HCT116 (cell line): ENCODE measurements at regions not wholly inside any gene's neighbourhood (a gene's known extent, or its start where the extent isn't known, plus 50 kb on each side); places are given as distances from the start of the nearest gene placed in this dataset.

Experiments used
- ATAC-seq: fragments of 200-7000 bp; cut with Tn5 transposase; 2 replicates; pipeline ENCODE4 v1.9.1; 2020; ENCODE audit warnings: mild to moderate bottlenecking, moderate library complexity
- BruUV-seq: library from RNA; stranded (reverse); fragments of 400-500 nt; replicated peaks from 2 replicates; lab custom pipeline; 2021; lab: Mats Ljungman, UMichigan
- CTCF ChIA-PET: fragments of 300-600 bp; sonication (Branson Sonifier 250); formaldehyde crosslinking; loops from one replicate; lab custom pipeline; 2021; ENCODE audit warnings: antibody characterized with exemption; lab: Charles Lee
- POLR2A ChIA-PET: fragments of 300-600, 350-600 bp; sonication (Branson Sonifier 250); formaldehyde crosslinking; loops from one replicate; lab custom pipeline; 2021; ENCODE audit warnings: antibody characterized with exemption; lab: Charles Lee
- RAD21 ChIA-PET, 2 experiments: fragments of 300-600 bp; sonication (Branson Sonifier 250); formaldehyde crosslinking; loops; one replicate each; lab custom pipeline; 2023; ENCODE audit warnings: low total read pairs in 2 of 2; ENCODE audit not compliant: uncharacterized antibody in 2 of 2, unreplicated experiment in 2 of 2, low non-redundant PET in 1 of 2; lab: Charles Lee
- DNase-seq: peaks from one replicate; pipeline ENCODE4 v3.0.0-alpha.2; 2010; ENCODE audit warnings: low read depth, low spot score
- H2AFZ ChIP-seq: fragments of 200-600 bp; shearing (Covaris generic), sonication (generic); 2 replicates; pipeline ENCODE4 v1.6.1; 2017; ENCODE audit warnings: low read depth, mixed run types, mixed read lengths, antibody characterized with exemption, low read length; ENCODE audit not compliant: poor library complexity, severe bottlenecking
- H3K27ac ChIP-seq: 2 replicates; pipeline ENCODE4 v1.5.1; 2012; ENCODE audit warnings: low read depth, low read length
- H3K27me3 ChIP-seq: fragments of 200-600 bp; sonication (generic); 2 replicates; pipeline ENCODE4 v1.6.1; 2016; ENCODE audit warnings: mixed run types, low read length, mixed read lengths; ENCODE audit not compliant: insufficient read depth
- H3K36me3 ChIP-seq, 2 experiments: fragments of 200-500 bp in 1 of 2; fragments of 200-600 bp in 1 of 2; sonication (Bioruptor generic) in 1 of 2; sonication (generic) in 1 of 2; 2 replicates each; pipeline versions ENCODE4 v1.5.1 to v1.6.1; 2014 to 2016; ENCODE audit warnings: low read length in 2 of 2, inconsistent platforms in 1 of 2, mixed read lengths in 1 of 2, mixed run types in 1 of 2; ENCODE audit not compliant: insufficient read depth in 2 of 2, control insufficient read depth in 1 of 2
- H3K4me1 ChIP-seq, 2 experiments: fragments of 200-600 bp in 1 of 2; sonication (generic) in 1 of 2; 2 replicates each; pipeline versions ENCODE4 v1.5.1 to v1.6.1; 2012 to 2017; ENCODE audit warnings: low read length in 2 of 2, inconsistent platforms in 1 of 2, mild to moderate bottlenecking in 1 of 2, mixed read lengths in 1 of 2, mixed run types in 1 of 2, moderate library complexity in 1 of 2; ENCODE audit not compliant: insufficient read depth in 2 of 2, control insufficient read depth in 1 of 2
- H3K4me2 ChIP-seq: fragments of 200-600 bp; sonication (generic); 2 replicates; pipeline ENCODE4 v1.6.1; 2017; ENCODE audit warnings: mixed run types, low read length, mixed read lengths
- H3K4me3 ChIP-seq, 2 experiments: fragments of 200-600 bp in 1 of 2; sonication (generic) in 1 of 2; replicated peaks in 1 of 2; 2 replicates each; pipeline ENCODE4 v1.5.1; 2011 to 2016; ENCODE audit warnings: low read length in 2 of 2, control low read depth in 1 of 2, low read depth in 1 of 2, mild to moderate bottlenecking in 1 of 2, mixed read lengths in 1 of 2, mixed run types in 1 of 2
- H3K79me2 ChIP-seq: fragments of 200-600 bp; sonication (generic); 2 replicates; pipeline ENCODE4 v1.6.1; 2017; ENCODE audit warnings: mild to moderate bottlenecking, mixed run types, low read length, moderate library complexity, mixed read lengths; ENCODE audit not compliant: insufficient read depth
- H3K9ac ChIP-seq: fragments of 200-600 bp; sonication (generic); 2 replicates; pipeline ENCODE4 v1.6.1; 2016; ENCODE audit warnings: low read length, mixed read lengths
- H3K9me2 ChIP-seq: fragments of 200-600 bp; sonication (generic), shearing (Covaris generic); 2 replicates; pipeline ENCODE4 v1.6.1; 2017; ENCODE audit warnings: mixed run types, mild to moderate bottlenecking, moderate library complexity; ENCODE audit not compliant: insufficient read depth
- H3K9me3 ChIP-seq, 2 experiments: fragments of 200-500 bp in 1 of 2; fragments of 200-600 bp in 1 of 2; sonication (Bioruptor generic) in 1 of 2; sonication (generic) in 1 of 2; 2 replicates each; pipeline ENCODE4 v1.6.1; 2014 to 2017; ENCODE audit warnings: low read length in 2 of 2, mixed read lengths in 2 of 2, inconsistent platforms in 1 of 2, low read depth in 1 of 2, mild to moderate bottlenecking in 1 of 2, mixed run types in 1 of 2, moderate library complexity in 1 of 2; ENCODE audit not compliant: control insufficient read depth in 1 of 2, insufficient read depth in 1 of 2
- H4K20me1 ChIP-seq: fragments of 200-600 bp; sonication (generic), shearing (Covaris generic); 2 replicates; pipeline ENCODE4 v1.6.1; 2017; ENCODE audit warnings: mixed run types, mild to moderate bottlenecking, moderate library complexity; ENCODE audit not compliant: insufficient read depth
- CBX3 ChIP-seq: IDR thresholded peaks from 2 replicates; pipeline ENCODE4 v1.6.1; 2012; ENCODE audit warnings: low read depth
- CTCF ChIP-seq, 3 experiments: fragments of 200-600 bp in 1 of 3; sonication (generic) in 1 of 3; IDR thresholded peaks in 2 of 3; conservative IDR thresholded peaks in 1 of 3; 2 replicates each; pipeline ENCODE4 v1.5.1; 2012 to 2017; ENCODE audit warnings: low read depth in 2 of 3, low read length in 2 of 3, antibody characterized with exemption in 1 of 3, borderline replicate concordance in 1 of 3, control low read depth in 1 of 3, mild to moderate bottlenecking in 1 of 3, mixed read lengths in 1 of 3, mixed run types in 1 of 3, moderate library complexity in 1 of 3; ENCODE audit not compliant: insufficient read depth in 1 of 3
- EGR1 ChIP-seq: IDR thresholded peaks from 2 replicates; pipeline ENCODE4 v1.6.1; 2012; ENCODE audit warnings: low read depth
- EZH2phosphoT487 ChIP-seq: fragments of 200-600 bp; IDR thresholded peaks from 2 replicates; pipeline ENCODE4 v1.6.1; 2018; ENCODE audit warnings: antibody characterized with exemption, borderline replicate concordance
- FOSL1 ChIP-seq: IDR thresholded peaks from 2 replicates; pipeline ENCODE4 v1.6.1; 2012; ENCODE audit warnings: low read depth
- JUND ChIP-seq: IDR thresholded peaks from 2 replicates; pipeline ENCODE4 v1.6.1; 2012
- POLR2A ChIP-seq: IDR thresholded peaks from 2 replicates; pipeline ENCODE4 v1.7.0; 2011; ENCODE audit warnings: borderline replicate concordance; ENCODE audit not compliant: insufficient read depth, insufficient read length; ENCODE audit errors: extremely low read depth
- YY1 ChIP-seq: IDR thresholded peaks from 2 replicates; pipeline ENCODE4 v1.6.1; 2011; ENCODE audit warnings: low read length, low read depth, moderate library complexity, mild to moderate bottlenecking; ENCODE audit not compliant: insufficient replicate concordance; ENCODE audit errors: extremely low read depth
- ZNF274 ChIP-seq: fragments of 200-500 bp; sonication (Bioruptor generic); IDR thresholded peaks from 2 replicates; pipeline ENCODE4 v1.6.1; 2014; ENCODE audit warnings: mild to moderate bottlenecking, low read depth, low read length, inconsistent platforms
- intact Hi-C: fragments of 100-400 bp; cut with micrococcal nuclease; formaldehyde crosslinking; loops from 2 replicates; pipeline ENCODE4 v1.10.0; 2022

DNA sequence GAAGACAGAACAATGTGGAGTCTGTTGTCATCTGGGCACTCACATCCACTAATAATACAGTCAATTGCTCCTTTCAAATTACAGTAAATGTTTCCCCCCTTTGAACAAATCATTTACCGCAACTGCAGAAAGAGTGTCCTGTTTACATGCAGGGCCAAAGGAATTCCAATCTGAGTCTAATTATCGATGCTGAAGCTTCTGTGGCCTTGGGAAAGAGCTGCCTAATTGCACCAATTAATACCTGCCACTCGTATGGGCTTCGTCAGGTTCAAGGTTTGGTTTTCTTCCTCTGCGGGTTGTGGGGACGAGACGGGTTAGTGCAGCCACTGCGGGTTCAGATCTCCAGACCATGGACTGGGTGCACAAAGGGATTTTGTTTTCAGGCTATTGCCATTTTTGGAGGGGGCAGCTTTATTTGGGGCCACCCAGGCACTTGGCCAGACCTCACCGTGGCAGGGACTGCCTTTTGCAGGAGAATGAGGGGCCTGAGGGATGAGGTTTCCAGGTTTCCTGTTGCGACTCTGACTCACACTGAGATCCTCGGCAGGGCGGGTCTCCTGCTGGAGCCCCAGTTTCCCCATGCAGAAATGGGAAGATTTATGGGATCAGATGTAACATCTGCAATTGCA is 147.6 kb downstream of the MIAT start:
- ChIA-PET CTCF (no interaction called here), POLR2A (no interaction called here), RAD21 (no interaction called here)
- no peak for DNase-seq
- H3K4me3 ChIP-seq: no peak overlapping the region
- H3K4me2 ChIP-seq: no peak overlapping the region
- no peak for ATAC-seq
- peaks cover 53% of the 10 kb centered on the region for H3K27me3 ChIP-seq
- no peak overlapping the region for H2AFZ ChIP-seq
- TF ChIP-seq JUND (no peak), EGR1 (no peak), CBX3 (no peak), ZNF274 (no peak)
- no peaks in the 10 kb centered on the region for H3K79me2 ChIP-seq
- no TSS peak for BruUV-seq
- H3K36me3 ChIP-seq: no peaks in the 10 kb centered on the region
- H3K27ac ChIP-seq: no peak overlapping the region
- H4K20me1 ChIP-seq: no peaks in the 10 kb centered on the region
- peaks cover 0 to 6% of the 10 kb centered on the region in 2 experiments; a peak in 1 of 4 replicates for H3K9me3 ChIP-seq
- H3K9me2 ChIP-seq: no peaks in the 10 kb centered on the region
- intact Hi-C loops: no loop called here
- 0 out of 4 replicates have a peak, but pooled peaks cover 0 to 4% of the 10 kb centered on the region in 2 experiments for H3K4me1 ChIP-seq
- H3K9ac ChIP-seq: no peak overlapping the region

DNA sequence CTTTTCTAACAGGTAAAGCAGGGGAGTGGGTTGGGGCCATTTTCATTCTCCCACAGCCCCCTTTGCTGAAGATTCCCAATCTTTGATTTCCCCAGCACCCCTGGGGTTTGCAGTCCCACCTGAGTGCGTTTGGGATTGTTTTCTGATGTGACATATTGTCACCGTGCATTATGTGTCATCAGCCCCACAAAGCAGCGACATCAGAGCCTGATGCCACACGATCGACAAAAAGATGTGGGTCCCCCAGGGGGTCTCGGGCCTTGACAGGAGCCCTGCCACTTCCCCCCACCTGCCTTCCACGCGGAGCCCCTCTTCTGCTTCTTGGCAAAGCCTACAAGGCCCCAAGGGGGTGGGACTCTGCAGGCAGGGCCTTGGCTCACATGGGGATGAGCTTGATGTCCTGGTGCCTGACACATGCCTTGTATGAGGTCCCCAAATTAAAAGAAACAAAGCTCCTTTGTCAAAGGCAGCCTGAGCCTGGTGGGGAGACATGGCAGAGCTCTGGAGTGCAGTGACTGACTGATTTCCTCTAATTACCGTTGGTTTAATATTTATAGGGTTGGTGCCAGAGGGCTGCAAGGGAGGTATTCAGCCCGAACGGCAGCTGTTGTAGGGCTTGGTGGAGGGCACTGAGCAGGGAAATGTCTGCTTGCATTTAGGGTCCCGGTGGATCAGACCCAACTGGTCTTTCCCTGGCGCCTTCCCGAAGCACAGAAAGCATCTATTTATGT is 149.2 kb downstream of the MIAT start:
- intact Hi-C loops: no loop called here
- ChIA-PET CTCF (no interaction called here), RAD21 (no interaction called here), POLR2A (no interaction called here)
- BruUV-seq: no TSS peak
- peaks cover 53% of the 10 kb centered on the region for H3K27me3 ChIP-seq
- TF ChIP-seq ZNF274: no peak
- TF ChIP-seq POLR2A: no peak
- TF ChIP-seq FOSL1: no peak
- TF ChIP-seq YY1: no peak
- no peak for TF ChIP-seq CTCF (IDR thresholded peaks at IDR 0.05 in 2 of 3, conservative IDR thresholded peaks at IDR 0.05 in 1 of 3; ENCODE audit: borderline replicate concordance in 1 of 3, insufficient read depth in 1 of 3, low read depth in 2 of 3, low read length in 2 of 3)
- TF ChIP-seq CBX3: no peak
- no peak for TF ChIP-seq EZH2phosphoT487
- no peaks in the 10 kb centered on the region for H3K36me3 ChIP-seq
- H2AFZ ChIP-seq: no peak overlapping the region
- ATAC-seq: no peak
- H3K9me2 ChIP-seq: no peaks in the 10 kb centered on the region
- H3K9ac ChIP-seq: no peak overlapping the region
- no peak overlapping the region for H3K27ac ChIP-seq
- no peaks in the 10 kb centered on the region for H4K20me1 ChIP-seq
- DNase-seq: no peak
- H3K4me2 ChIP-seq: no peak overlapping the region
- H3K9me3 ChIP-seq: peaks cover 0 to 6% of the 10 kb centered on the region in 2 experiments; a peak in 1 of 4 replicates
- H3K4me3 ChIP-seq: no peak overlapping the region
- 0 out of 4 replicates have a peak, but pooled peaks cover 0 to 4% of the 10 kb centered on the region in 2 experiments for H3K4me1 ChIP-seq
- no peaks in the 10 kb centered on the region for H3K79me2 ChIP-seq
